NCI-H526 (cell line): ENCODE measurements at regions not wholly inside any gene's neighbourhood (a gene's known extent, or its start where the extent isn't known, plus 50 kb on each side); places are given as distances from the start of the nearest gene placed in this dataset.
A peak's percentile ranks its signal among the peaks of the same experiment; 100 is the strongest.

Experiments
- DNase-seq, 2 experiments: peaks; one replicate each; lab custom pipeline; 2025; lab: John Stamatoyannopoulos, UW

DNA sequence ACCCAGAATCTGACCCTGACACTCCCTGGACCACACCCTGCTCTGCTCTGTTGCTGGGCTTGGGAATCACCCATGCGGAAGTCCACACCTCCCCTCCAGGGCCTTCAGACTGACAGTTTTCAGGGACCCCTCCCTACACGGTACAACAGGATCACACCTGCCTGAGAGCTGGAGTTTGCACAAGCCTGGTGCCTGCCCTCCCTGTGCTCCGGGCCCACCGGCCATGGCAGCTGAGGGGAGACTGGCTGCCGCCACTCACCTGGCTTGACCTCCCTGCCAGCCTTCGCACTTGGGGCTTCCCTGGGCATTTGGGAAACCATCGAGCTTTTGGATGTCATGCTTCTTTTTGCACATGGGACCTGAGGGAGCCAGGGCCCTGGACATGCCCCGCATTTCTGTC is 95.9 kb upstream of the ANKRD34C start:
- no peak for DNase-seq

DNA sequence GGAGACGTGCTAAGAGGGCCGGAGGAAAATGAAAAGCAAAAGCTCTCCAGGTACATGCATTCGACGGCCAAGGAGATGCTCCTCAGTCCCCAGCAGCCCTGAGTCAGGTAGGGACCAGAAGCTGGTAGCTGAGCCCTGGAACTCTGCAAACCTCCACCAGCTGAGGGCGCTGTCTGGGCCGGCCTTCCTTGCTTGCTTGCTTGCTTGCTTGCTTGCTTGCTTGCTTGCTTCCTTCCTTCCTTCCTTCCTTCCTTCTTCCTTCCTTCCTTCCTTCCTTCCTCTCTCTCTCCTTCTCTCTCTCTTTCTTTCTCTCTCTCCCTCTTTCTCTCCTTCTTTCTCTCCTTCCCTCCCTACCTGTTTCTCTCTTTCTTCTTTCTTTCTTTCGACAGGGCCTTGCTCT is 94.6 kb upstream of the RASGRF1 start:
- no peak for DNase-seq

DNA sequence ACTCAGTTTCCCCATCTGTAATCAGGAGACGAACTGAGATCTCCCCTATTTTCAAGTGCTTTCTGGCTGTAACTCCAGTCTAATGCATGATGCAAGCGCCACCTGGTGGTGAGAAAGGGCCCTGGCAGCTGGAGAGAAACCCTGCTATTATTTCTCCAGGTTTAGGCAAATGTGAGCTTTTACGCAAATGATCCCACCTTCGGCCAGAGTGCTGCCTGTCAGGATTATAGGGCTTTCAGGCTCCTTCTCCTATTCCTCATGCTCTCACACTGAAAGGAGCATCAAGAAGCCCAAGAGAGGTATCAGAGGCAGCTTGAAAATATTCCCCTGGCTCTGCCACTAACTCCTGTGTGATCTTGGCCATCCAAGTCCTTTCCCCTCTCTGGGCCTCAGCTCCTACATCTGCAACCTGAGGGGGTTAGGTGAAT is 93.9 kb upstream of the RASGRF1 start:
- peak; percentile 83 to 93 for DNase-seq

DNA sequence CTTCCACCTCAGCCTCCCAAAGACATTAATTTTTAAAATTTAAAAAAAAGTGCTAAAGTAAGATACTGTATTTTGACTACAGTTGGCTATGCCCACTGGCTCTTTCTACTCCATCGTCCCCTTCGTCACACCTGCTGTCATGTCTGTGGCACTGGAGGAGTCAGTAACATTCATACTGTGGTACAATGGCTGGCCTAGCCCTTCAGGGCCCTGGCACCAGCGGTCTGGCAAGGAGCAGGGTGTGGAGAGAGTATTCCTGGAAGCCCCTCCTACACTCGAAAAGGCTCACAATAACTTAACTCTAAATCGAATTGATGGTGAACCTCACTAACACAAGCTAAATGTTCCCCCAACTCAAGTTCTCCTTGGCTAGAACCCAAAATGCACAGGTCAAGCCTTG is 89.7 kb upstream of the RASGRF1 start:
- no peak for DNase-seq

DNA sequence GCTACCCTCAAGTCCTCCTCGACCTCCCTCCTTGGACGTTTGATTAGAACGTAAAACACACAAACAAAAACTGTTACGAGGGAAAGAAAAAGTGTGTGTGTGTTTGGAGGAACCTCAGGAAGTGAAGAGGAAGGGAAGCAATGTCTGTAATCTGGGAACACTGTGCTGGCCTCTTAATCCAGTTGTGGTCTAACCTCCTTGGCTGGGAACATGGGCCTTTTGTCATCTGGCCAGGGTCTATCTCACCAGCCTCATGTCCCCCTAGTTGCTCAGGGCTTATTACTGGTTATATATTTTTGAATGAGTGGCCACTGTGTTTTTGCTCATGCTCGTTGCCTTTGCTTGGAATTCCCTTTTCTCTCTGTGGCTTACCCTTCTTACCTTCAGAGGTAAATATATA is 89.0 kb upstream of the RASGRF1 start:
- no peak for DNase-seq

DNA sequence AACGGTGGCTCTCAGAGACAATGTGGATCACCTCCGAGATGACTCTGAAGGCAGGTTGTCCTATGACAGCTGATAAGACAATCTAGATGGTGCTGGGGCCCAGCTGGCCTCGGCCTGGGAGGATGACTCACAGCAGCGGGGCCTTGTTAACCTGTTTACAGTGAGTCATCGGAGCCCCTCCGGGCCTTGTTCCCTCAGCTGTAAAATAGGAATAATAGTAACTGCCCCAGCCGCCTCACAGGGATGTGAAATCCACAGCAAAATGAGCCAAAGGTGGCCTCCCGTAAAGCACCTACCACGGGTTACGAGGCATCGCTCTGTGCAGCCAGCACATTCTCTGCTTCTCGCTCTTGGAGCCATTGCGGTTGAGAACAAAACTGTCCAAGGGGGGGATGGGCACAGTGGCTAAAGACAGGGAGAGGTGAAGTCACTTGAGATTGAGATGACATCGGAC is 88.6 kb upstream of the RASGRF1 start:
- DNase-seq, result no peak

DNA sequence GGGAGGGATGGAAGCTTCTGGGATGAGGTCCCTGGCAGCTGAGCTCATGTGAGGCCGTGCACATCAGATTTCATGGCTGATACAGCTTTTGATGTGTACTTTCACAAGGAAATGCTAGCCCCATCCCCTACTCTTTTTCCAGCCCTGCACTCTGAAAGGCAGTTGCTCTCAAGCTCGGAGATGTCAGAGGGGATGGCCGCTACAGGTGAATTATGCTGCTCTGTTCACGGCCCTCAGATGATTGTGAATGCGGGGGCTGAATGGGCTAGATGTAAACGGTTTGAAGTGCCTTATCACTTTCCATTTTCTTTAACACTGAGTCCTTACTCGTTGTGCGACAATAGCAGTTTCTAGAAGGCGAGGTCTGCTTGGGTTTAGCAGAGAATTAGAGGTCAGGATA is 88.0 kb upstream of the RASGRF1 start:
- no peak for DNase-seq

DNA sequence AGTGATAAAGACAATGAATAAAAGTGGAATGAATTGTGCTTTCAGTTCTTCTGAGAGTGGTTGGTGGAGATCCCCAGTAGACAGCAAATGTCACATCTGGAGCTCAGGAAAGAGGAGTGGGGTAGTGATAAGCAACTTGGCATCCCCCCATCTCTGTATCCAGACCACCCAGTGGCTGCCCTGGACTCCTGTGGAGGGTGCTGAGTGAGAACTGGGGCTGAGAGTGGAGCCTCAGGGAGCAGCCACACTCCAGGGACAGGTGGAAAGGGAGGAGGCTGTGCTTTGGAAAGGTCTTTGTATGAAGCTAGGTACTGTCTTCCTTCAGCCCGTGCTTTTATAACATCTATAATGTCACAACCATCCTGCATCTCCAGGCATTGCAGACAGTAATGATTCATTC is 85.6 kb upstream of the RASGRF1 start:
- DNase-seq, result no peak

DNA sequence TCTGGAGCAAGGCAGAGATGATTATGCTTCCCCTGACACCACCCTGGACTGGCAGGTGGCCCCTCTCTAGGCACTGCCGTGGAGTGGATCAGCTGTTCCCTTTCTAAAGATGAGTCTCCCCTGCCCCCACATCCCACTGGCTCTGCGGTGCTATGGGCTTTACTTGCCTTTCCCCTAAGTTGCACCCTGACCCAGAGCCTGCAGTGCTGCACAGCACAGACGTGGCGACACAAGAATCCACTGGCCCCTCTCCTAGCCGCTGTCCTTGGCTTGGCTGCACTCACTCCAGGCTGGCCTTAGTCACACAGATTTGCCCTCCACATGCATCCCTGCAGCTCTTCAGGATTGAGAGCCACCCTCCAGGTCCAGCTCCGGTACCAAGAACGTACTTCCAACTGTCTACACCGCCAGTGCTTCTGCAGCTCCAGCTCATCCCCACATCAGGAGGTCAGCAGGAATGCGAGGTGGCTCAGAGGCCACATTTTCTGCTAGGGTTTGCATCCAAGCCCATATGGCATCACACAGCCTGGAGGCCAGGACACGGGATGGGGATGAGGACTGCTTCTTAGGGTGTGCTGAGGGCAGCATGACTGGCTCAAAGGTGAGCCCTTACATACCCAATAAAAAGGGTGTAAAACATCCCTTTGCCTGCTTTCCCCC is 82.4 kb upstream of the RASGRF1 start:
- no peak for DNase-seq

DNA sequence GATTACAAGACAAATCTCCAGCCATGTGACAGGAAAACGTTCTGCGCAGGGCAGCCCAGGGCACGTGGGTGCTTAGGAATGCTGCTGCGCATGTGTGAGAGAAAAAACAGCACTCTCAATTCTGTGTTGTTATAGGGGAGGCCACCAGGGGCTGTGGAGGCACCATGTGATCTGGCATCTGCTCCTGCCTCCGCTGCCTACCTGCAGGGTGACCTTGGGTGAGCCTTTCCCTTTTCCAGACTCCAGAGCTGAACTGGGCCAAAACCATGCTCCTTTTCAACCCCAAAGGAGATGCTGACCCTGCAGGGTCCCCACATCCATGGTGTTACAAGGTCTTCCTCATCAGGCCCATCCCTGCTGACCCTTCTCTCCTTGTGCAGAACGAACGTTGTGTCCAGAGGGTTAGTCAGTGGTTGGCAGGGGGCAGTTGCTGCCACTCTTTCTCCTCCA is 81.5 kb upstream of the RASGRF1 start:
- peak in 1 of 2 experiments; percentile 42 for DNase-seq

DNA sequence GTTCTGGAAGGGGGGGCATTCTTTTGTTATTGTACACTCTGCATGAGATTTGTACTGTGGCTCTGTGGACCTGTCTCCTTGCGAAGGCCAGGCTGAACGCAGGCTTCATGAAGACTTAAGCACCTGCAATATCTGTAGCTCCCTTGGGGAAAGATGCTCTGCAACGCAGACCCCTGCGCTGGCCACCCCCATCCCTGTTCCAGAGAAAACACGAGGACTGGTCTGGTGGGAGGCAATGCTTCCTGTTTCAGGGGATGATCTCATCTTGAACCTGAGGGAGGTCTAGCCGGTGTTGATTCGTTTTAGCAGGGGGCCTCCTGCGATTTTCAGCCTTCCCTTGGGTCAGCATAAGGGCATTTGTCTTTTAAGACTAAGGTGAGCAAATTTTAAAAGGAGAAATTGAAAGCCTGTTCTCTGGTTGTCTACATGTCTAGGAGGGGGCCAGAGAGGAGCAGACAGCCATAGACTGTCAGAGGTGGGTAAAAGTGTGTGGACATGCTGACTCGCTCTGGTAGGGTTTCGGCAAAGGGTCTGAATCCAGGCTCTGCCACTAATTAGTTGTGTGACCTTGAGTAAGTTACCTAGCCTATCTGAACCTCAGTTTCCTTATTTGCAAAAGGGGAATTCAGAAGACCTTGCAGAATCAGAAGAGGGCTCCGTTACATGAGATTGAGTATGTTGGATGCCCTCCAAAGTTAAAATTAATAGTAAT is 80.9 kb upstream of the RASGRF1 start:
- DNase-seq, result no peak

DNA sequence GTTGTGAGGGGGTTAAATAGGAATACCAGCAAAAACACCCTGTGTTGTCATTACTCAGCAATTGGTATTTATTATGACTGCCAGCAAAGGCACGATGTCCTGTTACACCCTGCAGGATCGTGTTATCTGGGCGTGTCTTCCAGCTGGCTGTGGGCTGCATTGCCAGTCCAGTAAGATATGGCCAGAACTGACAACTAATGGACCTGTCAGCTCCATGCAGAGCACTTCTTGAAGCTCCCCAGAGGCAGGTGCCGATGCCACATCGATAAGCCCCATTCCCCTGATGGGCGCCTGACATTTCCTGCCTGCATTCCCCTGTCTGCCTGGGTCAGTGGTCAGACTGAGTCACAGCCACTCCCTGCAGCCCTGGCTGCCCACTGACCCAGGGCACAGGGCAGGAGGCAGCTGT is 79.7 kb upstream of the RASGRF1 start:
- DNase-seq, result no peak

DNA sequence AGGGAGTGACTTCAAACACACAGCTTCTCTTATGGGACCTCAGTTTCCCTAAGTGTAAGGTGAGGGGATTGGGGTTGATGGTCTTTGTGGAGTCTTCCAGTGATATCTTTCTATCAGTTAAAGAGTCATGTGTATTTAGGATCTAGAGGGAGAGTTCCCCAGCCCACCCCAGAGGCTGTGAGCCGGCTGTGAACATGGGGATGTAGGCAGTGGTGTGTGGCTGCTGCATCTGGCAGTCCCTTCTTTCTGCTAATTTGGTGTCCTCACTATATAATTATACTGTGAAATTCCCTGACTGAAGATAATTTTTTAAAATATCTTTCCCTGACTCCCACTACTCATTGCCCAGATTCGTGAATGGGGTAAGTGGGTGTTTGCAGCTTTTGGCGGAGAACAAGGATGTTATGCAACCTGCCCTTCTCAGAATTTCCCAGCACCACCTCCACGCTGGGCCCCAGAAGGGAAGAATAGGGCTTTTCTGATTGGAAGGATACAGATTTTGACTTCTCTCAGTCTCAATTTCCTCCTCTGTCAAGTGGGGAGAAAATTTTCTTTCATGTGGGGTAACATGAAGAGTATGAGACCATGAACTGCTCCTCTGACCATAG is 79.0 kb upstream of the RASGRF1 start:
- no peak for DNase-seq

DNA sequence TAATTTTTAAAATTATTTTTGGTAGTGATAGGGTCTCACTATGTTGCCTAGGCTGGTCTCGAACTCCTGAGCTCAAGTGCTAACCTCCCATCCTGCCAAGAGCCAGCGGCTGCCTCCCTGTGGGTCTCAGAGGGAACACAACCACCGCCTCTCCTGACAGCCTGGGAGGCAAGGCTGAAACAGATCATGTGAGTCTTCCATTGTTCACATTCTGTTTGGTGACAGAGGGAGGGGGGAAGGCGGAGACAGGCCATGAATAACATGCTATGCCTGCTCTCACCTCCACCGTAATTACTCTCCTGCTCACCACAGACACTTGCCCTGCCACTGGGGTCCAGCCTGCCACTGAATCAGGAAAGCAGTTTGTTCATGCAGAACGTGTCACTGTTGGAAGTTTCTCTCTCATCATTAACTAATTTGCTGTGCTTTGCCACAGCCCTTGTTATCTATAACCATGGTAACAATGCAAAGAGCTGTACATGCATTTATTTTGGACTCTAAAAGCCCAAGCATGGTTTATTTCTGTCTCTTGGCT is 78.4 kb upstream of the RASGRF1 start:
- DNase-seq, result peak; percentile 59 to 60

DNA sequence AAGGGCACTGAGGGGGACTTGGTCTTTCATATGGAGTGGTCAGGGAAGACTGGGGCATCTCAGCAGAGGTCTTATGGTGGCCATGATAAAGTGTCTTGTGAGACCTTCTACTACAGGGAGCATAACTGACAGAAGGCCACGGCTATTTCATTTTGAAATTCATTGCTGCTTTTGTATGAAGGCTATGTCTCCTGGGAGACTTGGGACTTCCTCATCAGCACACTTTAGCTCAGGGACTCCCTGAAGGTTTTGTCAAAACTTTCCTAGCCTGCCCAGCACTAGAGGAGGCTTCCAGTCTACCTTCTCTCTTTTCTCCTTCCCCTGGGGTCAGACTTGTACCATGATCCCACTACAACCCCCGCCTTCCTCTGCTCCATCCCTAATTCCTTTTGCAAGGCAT is 77.2 kb upstream of the RASGRF1 start:
- no peak for DNase-seq

DNA sequence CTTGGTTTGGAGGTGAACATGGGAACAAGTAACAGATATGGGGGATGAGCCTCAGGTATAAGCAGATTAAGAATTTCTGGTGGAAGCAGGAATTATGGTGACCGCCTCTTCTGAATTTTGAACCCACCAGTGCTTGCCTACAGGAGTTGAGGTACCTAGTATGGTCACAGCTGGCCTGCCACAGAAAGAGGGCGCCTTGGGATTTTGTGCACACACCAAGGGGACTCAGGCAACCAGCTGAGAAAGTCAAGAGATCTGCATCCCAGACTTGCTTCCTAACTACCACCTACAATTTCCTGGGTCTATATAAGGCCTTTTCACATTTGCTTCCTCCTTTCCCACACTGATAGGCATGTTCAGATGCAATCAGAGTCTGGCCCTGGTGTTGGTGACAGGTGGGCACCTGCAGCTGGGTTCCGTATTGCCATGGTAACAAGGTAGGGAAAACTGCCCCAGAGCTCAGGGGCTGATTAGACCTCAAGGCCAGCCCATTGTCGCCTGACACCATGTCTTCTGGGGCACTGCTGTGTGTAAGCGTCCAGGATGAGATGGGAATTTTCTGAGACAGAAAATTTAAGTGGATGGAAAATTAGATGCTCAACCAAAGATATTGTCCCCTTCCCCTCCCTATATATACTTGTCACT is 75.9 kb upstream of the RASGRF1 start:
- no peak for DNase-seq

DNA sequence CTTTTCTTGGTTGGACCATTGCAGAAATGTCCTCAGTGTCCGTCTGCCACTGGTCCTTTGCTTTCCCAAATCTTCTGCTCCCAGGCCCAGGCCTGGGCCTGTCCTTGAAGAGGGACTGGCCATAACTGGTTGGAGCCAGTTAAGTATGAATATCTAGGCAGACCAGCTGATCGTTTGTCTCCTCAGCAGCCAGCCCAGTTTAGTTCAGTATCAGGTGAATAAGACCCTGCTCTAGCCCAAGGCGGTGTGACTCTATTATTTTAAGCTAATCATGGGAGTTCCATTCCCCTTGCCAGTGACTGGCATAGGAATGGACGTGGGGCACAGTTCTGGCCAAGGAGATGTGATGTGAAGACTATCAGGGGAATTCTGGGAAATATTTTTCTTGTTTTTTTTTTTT is 73.9 kb upstream of the RASGRF1 start:
- no peak for DNase-seq

DNA sequence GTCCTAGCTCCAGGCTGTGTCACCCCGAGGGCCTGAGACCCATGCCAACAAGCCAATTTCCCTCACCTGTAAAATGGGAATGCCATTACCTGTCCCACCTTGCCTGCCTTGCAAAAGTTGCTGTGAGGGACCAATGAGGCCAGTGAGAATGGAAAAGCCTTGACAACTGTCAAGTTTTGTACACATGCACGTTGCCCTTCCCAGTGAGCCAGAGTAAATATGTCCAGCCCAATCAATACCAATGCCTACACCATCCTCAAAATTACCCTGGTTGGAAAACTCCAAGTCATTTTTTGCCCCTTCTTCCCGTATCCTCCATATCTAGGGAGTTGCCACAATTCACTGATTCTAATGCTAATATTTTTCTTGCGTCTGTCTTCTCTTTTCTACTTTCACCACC is 73.5 kb upstream of the RASGRF1 start:
- no peak for DNase-seq

DNA sequence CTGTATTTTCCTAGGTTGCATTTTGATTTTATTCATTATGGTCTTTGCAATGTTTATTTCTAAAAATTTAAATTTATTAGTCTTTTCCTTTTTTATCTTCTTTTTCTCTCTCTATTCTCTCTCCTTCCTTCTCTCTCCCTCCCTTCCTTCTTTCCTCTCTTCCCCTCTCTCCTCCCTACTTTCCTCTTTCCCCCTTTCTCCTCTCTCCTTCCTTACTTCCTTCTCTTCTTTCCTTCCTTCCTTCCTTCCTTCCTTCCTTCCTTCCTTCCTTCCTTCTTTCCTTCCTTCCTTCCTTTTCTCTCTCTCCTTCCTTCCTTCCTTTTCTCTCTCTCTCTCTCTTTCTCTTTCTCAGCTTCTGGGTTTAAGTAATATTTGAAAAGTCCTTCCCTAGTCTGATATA is 72.8 kb upstream of the RASGRF1 start:
- no peak for DNase-seq

DNA sequence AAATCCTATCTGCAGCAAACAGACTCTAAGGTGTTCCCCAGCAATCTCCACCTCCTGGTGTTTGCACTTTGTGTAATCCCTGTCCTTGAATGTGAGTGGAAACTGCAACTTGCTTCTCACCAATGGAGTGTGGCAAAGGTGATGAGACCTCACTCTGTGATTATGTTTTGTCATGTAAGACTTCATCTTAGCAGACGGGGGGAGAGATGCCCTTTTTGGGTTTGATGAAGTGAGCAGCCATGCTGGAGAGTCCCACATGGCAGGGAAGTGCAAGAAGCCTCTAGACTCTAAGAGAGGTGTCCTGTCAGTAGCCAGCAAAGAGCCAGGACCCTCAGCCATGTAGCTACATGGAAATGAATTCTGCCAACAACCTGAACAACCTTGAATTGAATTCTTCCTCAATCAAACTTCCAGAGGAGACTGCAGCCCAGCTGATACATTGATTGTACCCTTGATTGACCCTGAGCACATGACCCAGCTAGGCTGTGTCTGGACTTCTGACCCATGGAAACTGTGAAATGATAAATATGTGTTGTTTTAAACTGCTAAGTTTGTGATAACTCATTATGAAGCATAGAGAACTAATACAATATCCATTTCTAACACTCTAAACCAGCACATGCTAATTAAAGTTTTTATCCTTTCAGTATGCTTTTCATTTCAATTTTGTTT is 71.4 kb upstream of the RASGRF1 start:
- DNase-seq, result no peak

DNA sequence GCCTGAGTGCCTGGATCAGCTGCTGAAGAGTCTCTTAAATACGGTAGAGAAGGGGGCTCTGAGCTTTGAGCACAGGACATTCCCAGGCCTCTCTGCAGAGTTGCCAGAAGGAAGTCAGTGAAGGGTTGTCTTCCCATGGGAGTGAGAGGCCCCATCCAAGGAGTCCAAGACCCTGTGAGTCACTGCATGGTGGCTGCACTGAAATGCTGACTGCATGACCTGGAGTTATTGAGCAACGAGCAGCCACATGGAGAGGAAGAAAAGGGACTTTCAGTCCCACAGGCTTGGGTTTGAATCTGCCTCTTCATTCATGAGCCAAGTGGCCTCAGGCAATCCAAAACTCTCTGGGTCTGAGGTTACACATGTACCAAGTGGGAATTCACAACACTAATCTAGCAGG is 69.6 kb upstream of the RASGRF1 start:
- no peak for DNase-seq
